Right lobe of liver (tissue), 6 donors: ENCODE measurements at regions not wholly inside any gene's neighbourhood (a gene's known extent, or its start where the extent isn't known, plus 50 kb on each side); places are given as distances from the start of the nearest gene placed in this dataset.
A peak's percentile ranks its signal among the peaks of the same experiment; 100 is the strongest.

Source experiments
- ATAC-seq, 4 donors: fragments of 200-7000 bp; cut with Tn5 transposase; one replicate each; pipeline ENCODE4 v1.9.1; 2020; ENCODE audit warnings: mild to moderate bottlenecking in 4 of 4, moderate library complexity in 4 of 4
- DNase-seq, 3 donors: peaks; one replicate each; pipeline ENCODE4 v3.0.0-alpha.2; 2020
- H3K27ac ChIP-seq, 3 donors: fragments of 200-600 bp; one replicate each; pipeline ENCODE4 v1.8.0; 2022
- H3K27me3 ChIP-seq, 2 donors: fragments of 200-600 bp; one replicate each; pipeline ENCODE4 v1.8.0; 2022
- H3K36me3 ChIP-seq, 4 donors: fragments of 200-600 bp; sonication (generic) in 1 of 4; one replicate each; pipeline versions ENCODE4 v1.5.1 to v1.8.0; 2017 to 2022; ENCODE audit warnings: control low read depth in 1 of 4
- H3K4me1 ChIP-seq, 4 donors: fragments of 200-600 bp; sonication (generic) in 1 of 4; one replicate each; pipeline versions ENCODE4 v1.5.1 to v1.8.0; 2017 to 2022; ENCODE audit warnings: control low read depth in 1 of 4
- H3K4me3 ChIP-seq, 3 donors: fragments of 200-600 bp; one replicate each; pipeline ENCODE4 v1.8.0; 2022
- H3K9me3 ChIP-seq, 4 donors: fragments of 200-600 bp; sonication (generic) in 1 of 4; one replicate each; pipeline versions ENCODE4 v1.5.1 to v1.8.0; 2017 to 2022; ENCODE audit warnings: control low read depth in 1 of 4
- POLR2A ChIP-seq: fragments of 450-650 bp; IDR thresholded peaks from one replicate; pipeline ENCODE4 v1.6.1; 2017; ENCODE audit warnings: antibody characterized with exemption, mild to moderate bottlenecking
- WGBS: methylation state at CpG from one replicate; pipeline ENCODE4 v1.1.6; 2018; ENCODE audit warnings: low coverage, low lambda C conversion rate; ENCODE audit not compliant: insufficient coverage; ENCODE audit errors: missing lambda C conversion rate; 5-methylcytosine and 5-hydroxymethylcytosine counted together
- intact Hi-C, 2 donors: fragments of 100-400 bp; cut with DNase I; formaldehyde crosslinking; loops; one replicate each; pipeline versions ENCODE4 v1.11.2 to v1.14.1; 2022
- TF ChIP-seq, protein P1 (sequence below), 4 donors: fragments of 200-600 bp in 3 of 4; fragments of 450-650 bp in 1 of 4; IDR thresholded peaks; one replicate each; pipeline versions ENCODE4 v1.5.1 to v1.8.0; 2016 to 2022; ENCODE audit warnings: antibody characterized with exemption in 4 of 4, mild to moderate bottlenecking in 2 of 4
- donor health status: DM: no; HTN: yes; CAD: no.
- donor health status: DM: no; HTN: no; CAD: no.
- donor health status: DM: no; HTN: no; CAD: no.
- donor health status: DM: no; HTN: yes; CAD: no.
- donor health status: DM: no; HTN: yes; CAD: no.

GRCh38 chr5:81846301-81846700, 95.4 kb upstream of the SSBP2 start:
- Histone ChIP-seq H3K4me1 (peaks cover 0 to 5% (median 2%) of the 10 kb centered on the region in 4 donors), H3K27me3 (no peaks in the 10 kb centered on the region), H3K4me3 (no peak overlapping the region), H3K36me3 (no peaks in the 10 kb centered on the region), H3K9me3 (no peaks in the 10 kb centered on the region), H3K27ac (no peak overlapping the region)
- DNase-seq (no peak), ATAC-seq (no peak)
- intact Hi-C loops = no loop called here
- no peak for TF ChIP-seq POLR2A
- TF ChIP-seq, protein P1, sequence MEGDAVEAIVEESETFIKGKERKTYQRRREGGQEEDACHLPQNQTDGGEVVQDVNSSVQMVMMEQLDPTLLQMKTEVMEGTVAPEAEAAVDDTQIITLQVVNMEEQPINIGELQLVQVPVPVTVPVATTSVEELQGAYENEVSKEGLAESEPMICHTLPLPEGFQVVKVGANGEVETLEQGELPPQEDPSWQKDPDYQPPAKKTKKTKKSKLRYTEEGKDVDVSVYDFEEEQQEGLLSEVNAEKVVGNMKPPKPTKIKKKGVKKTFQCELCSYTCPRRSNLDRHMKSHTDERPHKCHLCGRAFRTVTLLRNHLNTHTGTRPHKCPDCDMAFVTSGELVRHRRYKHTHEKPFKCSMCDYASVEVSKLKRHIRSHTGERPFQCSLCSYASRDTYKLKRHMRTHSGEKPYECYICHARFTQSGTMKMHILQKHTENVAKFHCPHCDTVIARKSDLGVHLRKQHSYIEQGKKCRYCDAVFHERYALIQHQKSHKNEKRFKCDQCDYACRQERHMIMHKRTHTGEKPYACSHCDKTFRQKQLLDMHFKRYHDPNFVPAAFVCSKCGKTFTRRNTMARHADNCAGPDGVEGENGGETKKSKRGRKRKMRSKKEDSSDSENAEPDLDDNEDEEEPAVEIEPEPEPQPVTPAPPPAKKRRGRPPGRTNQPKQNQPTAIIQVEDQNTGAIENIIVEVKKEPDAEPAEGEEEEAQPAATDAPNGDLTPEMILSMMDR (IDR thresholded peaks at IDR 0.05) = no peak
- 57% methylated on average over 1 of the region's 1 CpG for WGBS

DNA sequence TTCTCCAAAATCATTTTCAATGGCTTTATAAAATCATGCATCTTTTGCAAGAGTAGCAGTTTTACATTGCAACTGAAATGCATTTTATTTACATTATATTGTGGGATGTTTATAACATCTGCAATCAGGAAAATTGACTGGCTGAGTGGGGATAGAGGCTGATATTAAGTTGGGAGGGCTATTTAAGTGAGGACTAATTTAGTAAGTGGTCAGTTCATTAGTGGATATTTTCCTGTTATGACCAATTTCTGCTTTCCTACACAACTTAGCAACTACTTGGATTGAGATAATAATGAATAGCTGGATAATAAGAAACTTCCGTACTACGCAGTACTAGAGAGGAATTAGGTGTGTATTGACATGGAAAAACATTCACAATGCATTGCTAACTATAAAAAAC, 92.9 kb upstream of the SSBP2 start:
- H3K27me3 ChIP-seq = no peaks in the 10 kb centered on the region
- intact Hi-C loops = no loop called here
- H3K4me1 ChIP-seq = no peaks in the 10 kb centered on the region
- H3K36me3 ChIP-seq = no peaks in the 10 kb centered on the region
- TF ChIP-seq POLR2A = no peak
- TF ChIP-seq, protein P1 (IDR thresholded peaks at IDR 0.05) = no peak
- H3K4me3 ChIP-seq = no peak overlapping the region
- WGBS = 84% methylated on average over 2 of the region's 2 CpGs
- H3K27ac ChIP-seq = no peak overlapping the region
- DNase-seq (no peak), ATAC-seq (no peak)
- H3K9me3 ChIP-seq = no peaks in the 10 kb centered on the region

DNA sequence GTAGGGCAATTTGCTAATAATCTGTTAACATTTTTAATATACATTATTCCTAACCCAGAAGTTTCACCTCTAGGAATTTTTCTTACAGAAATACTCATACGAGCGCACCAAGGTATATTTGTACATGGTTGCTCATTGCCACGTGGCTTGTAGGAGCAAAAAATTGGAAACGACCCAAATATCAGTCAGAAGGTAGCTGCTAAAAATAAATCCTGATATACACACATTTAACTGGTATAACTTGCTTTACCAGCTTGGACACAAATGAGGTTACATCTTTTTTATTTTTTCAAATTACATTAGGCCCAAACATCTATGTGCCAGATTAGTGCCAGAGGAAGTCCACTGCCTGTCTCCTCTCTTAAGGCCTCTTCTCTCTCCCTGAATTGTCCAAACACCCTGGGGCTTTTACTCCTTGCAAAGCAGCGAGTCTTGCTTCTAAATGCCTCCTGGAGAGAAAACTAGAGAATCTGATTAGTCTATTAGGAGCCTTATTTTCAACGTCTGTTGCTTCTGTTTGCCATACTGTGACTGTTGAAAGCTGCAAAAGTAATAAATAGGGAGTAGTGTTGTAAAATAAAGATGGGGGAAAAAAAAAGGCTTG, 92.0 kb upstream of the SSBP2 start:
- intact Hi-C loops = no loop called here
- Histone ChIP-seq H3K36me3 (no peaks in the 10 kb centered on the region), H3K4me1 (no peaks in the 10 kb centered on the region), H3K9me3 (no peaks in the 10 kb centered on the region), H3K4me3 (no peak overlapping the region), H3K27ac (no peak overlapping the region), H3K27me3 (no peaks in the 10 kb centered on the region)
- DNase-seq = no peak
- 62% methylated on average over 6 of the region's 6 CpGs for WGBS
- TF ChIP-seq POLR2A = no peak
- no peak for ATAC-seq

DNA sequence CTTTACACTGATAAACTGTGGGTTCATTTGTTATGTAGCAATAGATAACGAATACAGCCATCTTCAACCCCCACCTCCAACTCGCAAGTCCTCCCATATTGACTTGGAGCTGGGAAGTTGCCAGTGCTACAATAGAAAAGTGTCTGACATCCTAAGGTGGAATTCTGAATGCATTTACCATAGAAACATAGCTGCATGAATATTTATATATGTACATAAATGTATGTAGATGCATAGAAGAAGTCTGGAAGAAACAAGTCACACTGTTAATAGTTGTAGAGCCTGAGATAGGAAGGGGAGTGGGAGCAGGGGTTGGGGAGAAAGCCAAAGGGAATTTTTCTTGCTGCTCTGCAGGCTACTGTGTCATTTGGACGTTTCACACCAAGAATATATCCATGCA, 88.1 kb upstream of the SSBP2 start:
- ATAC-seq = no peak
- TF ChIP-seq, protein P1 (IDR thresholded peaks at IDR 0.05) = no peak
- TF ChIP-seq POLR2A = no peak

DNA sequence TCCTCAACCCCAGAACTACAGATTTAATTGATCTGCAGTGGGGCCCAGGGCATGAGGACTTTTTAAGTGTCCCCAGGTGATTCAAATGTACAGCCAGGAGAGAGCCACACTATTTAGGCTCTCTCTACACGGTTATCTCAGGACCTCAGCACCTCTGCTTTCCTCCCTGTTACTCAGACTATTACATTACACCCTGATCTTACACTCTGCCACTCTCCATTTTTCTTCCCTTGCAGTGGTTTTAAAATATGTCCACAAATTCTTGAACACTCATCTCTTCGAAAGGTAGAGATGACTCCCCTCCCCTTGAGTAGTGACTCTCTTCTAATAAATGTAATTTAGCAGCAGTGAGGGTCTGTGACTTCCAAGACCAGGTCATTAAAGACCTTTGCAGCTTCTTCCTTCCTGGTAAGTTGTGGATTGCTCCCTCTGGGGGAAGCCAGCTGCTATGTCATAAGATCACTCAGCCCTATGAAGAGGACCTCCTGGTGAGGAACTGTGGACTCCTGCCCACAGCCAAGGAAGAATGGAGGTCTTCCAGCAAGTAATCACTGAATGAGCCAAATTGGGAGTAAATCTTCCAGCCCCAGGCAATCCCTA, 87.5 kb upstream of the SSBP2 start:
- DNase-seq = no peak
- WGBS = 43% methylated on average over 2 of the region's 2 CpGs
- TF ChIP-seq, protein P1 (IDR thresholded peaks at IDR 0.05) = peak; percentile 37 to 50 (median 44)
- no peak for TF ChIP-seq POLR2A

More for the DNA sequence above, 88.1 kb upstream of the SSBP2 start:
- 65% methylated on average over 3 of the region's 3 CpGs for WGBS
- DNase-seq = no peak
- intact Hi-C loops = no loop called here
- H3K4me3 ChIP-seq = no peak overlapping the region
- no peak overlapping the region for H3K27ac ChIP-seq
- H3K36me3 ChIP-seq = no peaks in the 10 kb centered on the region
- H3K27me3 ChIP-seq = no peaks in the 10 kb centered on the region
- no peaks in the 10 kb centered on the region for H3K9me3 ChIP-seq
- H3K4me1 ChIP-seq = no peaks in the 10 kb centered on the region

More for the DNA sequence above, 87.5 kb upstream of the SSBP2 start:
- ATAC-seq = peak; percentile 66 to 85 (median 80)
- Histone ChIP-seq H3K4me3 (no peak overlapping the region), H3K27ac (no peak overlapping the region), H3K4me1 (no peaks in the 10 kb centered on the region), H3K9me3 (no peaks in the 10 kb centered on the region), H3K27me3 (no peaks in the 10 kb centered on the region), H3K36me3 (no peaks in the 10 kb centered on the region)
- intact Hi-C loops = no loop called here
